DOHH2 (cell line): ENCODE measurements at regions not wholly inside any gene's neighbourhood (a gene's known extent, or its start where the extent isn't known, plus 50 kb on each side); places are given as distances from the start of the nearest gene placed in this dataset.

Experiments
- EZH2phosphoT487 ChIP-seq: fragments of 200-600 bp; sonication (generic); IDR thresholded peaks from 2 replicates; pipeline ENCODE4 v1.6.1; 2017; ENCODE audit warnings: borderline replicate concordance, mild to moderate bottlenecking, antibody characterized with exemption, low read length, moderate library complexity, mixed read lengths
- TF ChIP-seq, protein P1 (sequence below): fragments of 200-600 bp; sonication (generic); IDR thresholded peaks from one replicate; pipeline ENCODE4 v1.5.1; 2014; ENCODE audit warnings: antibody characterized with exemption, mild to moderate bottlenecking, low read depth, low read length; ENCODE audit not compliant: poor library complexity, severe bottlenecking

DNA sequence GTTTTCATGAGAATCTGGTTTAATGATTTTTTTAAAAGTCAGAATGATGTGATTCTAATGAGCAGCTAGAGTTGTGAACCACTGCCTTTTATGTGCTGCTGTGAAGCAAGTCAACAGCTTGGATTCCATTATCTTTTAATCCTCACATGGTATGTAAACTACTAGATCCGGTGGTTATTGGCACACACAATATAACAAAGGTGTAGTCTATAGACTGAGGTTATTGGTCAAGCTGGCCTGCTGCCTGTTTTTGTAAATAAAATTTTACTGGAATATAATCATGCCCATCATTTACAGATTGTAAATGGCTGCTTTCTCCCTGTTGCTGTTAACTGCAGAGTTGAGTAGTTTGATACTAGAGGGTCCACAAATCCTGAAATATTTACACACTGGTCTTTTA, 103.1 kb downstream of the OTOL1 start:
- TF ChIP-seq, protein P1, sequence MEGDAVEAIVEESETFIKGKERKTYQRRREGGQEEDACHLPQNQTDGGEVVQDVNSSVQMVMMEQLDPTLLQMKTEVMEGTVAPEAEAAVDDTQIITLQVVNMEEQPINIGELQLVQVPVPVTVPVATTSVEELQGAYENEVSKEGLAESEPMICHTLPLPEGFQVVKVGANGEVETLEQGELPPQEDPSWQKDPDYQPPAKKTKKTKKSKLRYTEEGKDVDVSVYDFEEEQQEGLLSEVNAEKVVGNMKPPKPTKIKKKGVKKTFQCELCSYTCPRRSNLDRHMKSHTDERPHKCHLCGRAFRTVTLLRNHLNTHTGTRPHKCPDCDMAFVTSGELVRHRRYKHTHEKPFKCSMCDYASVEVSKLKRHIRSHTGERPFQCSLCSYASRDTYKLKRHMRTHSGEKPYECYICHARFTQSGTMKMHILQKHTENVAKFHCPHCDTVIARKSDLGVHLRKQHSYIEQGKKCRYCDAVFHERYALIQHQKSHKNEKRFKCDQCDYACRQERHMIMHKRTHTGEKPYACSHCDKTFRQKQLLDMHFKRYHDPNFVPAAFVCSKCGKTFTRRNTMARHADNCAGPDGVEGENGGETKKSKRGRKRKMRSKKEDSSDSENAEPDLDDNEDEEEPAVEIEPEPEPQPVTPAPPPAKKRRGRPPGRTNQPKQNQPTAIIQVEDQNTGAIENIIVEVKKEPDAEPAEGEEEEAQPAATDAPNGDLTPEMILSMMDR, result no peak
- no peak for TF ChIP-seq EZH2phosphoT487
